ENCODE measurements at regions not wholly inside any gene's neighbourhood (a gene's known extent, or its start where the extent isn't known, plus 50 kb on each side); places are given as distances from the start of the nearest gene placed in this dataset.
A peak's percentile ranks its signal among the peaks of the same experiment; 100 is the strongest.

DNA sequence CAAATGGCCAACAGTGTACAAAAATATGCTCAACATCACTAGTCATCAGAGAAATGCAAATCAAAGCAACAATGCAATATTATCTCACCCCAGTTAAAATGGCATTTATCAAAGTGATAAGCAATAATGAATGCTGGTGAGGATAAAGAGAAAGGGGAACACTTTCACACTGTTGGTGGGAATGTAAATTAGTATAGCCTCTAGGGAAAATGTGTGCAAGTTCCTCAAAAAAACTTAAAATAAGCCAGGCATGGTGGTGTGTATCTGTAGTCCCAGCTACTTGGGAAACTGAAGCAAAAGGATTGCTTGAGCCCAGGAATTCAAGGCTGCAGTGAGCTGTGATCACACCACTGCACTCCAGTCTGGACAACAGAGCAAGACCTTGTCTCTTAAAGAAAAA is 572.1 kb downstream of the NLGN4X start (continued):
- TF ChIP-seq, protein P1, sequence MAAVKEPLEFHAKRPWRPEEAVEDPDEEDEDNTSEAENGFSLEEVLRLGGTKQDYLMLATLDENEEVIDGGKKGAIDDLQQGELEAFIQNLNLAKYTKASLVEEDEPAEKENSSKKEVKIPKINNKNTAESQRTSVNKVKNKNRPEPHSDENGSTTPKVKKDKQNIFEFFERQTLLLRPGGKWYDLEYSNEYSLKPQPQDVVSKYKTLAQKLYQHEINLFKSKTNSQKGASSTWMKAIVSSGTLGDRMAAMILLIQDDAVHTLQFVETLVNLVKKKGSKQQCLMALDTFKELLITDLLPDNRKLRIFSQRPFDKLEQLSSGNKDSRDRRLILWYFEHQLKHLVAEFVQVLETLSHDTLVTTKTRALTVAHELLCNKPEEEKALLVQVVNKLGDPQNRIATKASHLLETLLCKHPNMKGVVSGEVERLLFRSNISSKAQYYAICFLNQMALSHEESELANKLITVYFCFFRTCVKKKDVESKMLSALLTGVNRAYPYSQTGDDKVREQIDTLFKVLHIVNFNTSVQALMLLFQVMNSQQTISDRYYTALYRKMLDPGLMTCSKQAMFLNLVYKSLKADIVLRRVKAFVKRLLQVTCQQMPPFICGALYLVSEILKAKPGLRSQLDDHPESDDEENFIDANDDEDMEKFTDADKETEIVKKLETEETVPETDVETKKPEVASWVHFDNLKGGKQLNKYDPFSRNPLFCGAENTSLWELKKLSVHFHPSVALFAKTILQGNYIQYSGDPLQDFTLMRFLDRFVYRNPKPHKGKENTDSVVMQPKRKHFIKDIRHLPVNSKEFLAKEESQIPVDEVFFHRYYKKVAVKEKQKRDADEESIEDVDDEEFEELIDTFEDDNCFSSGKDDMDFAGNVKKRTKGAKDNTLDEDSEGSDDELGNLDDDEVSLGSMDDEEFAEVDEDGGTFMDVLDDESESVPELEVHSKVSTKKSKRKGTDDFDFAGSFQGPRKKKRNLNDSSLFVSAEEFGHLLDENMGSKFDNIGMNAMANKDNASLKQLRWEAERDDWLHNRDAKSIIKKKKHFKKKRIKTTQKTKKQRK (IDR thresholded peaks at IDR 0.05; ENCODE audit: low read depth, low read length) = no peak
- TF ChIP-seq CBX3 (IDR thresholded peaks at IDR 0.05; ENCODE audit: borderline replicate concordance, low read depth) = no peak
- no peak for TF ChIP-seq BCL3 (IDR thresholded peaks at IDR 0.05; ENCODE audit: borderline replicate concordance, insufficient read depth, low read depth, low read length, poor library complexity, severe bottlenecking)
- no peak for TF ChIP-seq KLF5 (IDR thresholded peaks at IDR 0.05; ENCODE audit: partially characterized antibody)
- no peak for TF ChIP-seq NRF1 (conservative IDR thresholded peaks at IDR 0.05; ENCODE audit: low read depth, low read length)

- POLR2A ChIA-PET = no interaction called here
- Histone ChIP-seq H2AFZ (ENCODE audit: control insufficient read depth, low read depth, low read length) (no peak overlapping the region), H3K9me3 (replicated peaks; ENCODE audit: control insufficient read depth, insufficient read depth, low read length) (no peaks in the 10 kb centered on the region; the same call in 1 of the 3 replicates), H3K27ac (ENCODE audit: control insufficient read depth, insufficient read depth) (no peak overlapping the region), H3K4me1 (ENCODE audit: control insufficient read depth, insufficient read depth, low read length) (peaks cover 23% of the 10 kb centered on the region), H3K9ac (ENCODE audit: control insufficient read depth, insufficient read depth, low read length) (no peak overlapping the region), H4K20me1 (ENCODE audit: control insufficient read depth, insufficient read depth) (no peaks in the 10 kb centered on the region), H3K79me2 (ENCODE audit: control insufficient read depth, insufficient read depth, low read length) (no peaks in the 10 kb centered on the region), H3K27me3 (replicated peaks in 1 of 2; ENCODE audit: control insufficient read depth in 2 of 2, insufficient read depth in 2 of 2, low read length in 1 of 2) (no peaks in the 10 kb centered on the region), H3K4me3 (no peak overlapping the region), H3K4me2 (ENCODE audit: control insufficient read depth, insufficient read depth) (no peak overlapping the region), H3K36me3 (ENCODE audit: control insufficient read depth in 2 of 2, insufficient read depth in 2 of 2, low read length in 1 of 2) (no peaks in the 10 kb centered on the region)
- CTCF ChIA-PET = no interaction called here
- DNase-seq (ENCODE audit: low read depth, low spot score) (no peak), ATAC-seq (peak; percentile 55), FAIRE-seq (no peak)
- WGBS (ENCODE audit: insufficient coverage, insufficient replicate concordance, low lambda C conversion rate, missing lambda C conversion rate) = 8% methylated on average over 3 of the region's 3 CpGs
- in situ Hi-C loops (cut with MboI) (loop anchor here (25.0 kb wide), 1 partner anchor 1839 kb away; no protein-coding TSS in a partner anchor), intact Hi-C loops (cut with micrococcal nuclease; ENCODE audit: unreplicated experiment) (no loop called here)
- SMC1A ChIA-PET (ENCODE audit: uncharacterized antibody, unreplicated experiment) = no interaction called here
- RAD21 ChIA-PET (ENCODE audit: unreplicated experiment) = no interaction called here
- BruUV-seq (replicated peaks) = no TSS peak
- TF ChIP-seq RUNX3 (IDR thresholded peaks at IDR 0.05; ENCODE audit: low read length) (peak; percentile 91), E2F4 (IDR thresholded peaks at IDR 0.05; ENCODE audit: low read depth, low read length) (no peak), POU2F2 (IDR thresholded peaks at IDR 0.05; ENCODE audit: borderline replicate concordance, low read depth, low read length) (peak; percentile 91; the same call in 2 of the 3 replicates), NR2F1 (conservative IDR thresholded peaks at IDR 0.05) (peak; percentile 88), NFIC (IDR thresholded peaks at IDR 0.05; ENCODE audit: low read depth, low read length) (peak; percentile 58; the same call in 1 of the 2 replicates), SPI1 (IDR thresholded peaks at IDR 0.05; ENCODE audit: borderline replicate concordance, insufficient read depth, low read depth, low read length) (0 out of 2 replicates have a peak, but pooled peaks have one; percentile 5), CREM (IDR thresholded peaks at IDR 0.05; ENCODE audit: low read depth) (peak; percentile 47; the same call in 1 of the 2 replicates), MEF2A (IDR thresholded peaks at IDR 0.05; ENCODE audit: insufficient read depth, low read depth, low read length) (no peak)
- TF ChIP-seq, protein P2, sequence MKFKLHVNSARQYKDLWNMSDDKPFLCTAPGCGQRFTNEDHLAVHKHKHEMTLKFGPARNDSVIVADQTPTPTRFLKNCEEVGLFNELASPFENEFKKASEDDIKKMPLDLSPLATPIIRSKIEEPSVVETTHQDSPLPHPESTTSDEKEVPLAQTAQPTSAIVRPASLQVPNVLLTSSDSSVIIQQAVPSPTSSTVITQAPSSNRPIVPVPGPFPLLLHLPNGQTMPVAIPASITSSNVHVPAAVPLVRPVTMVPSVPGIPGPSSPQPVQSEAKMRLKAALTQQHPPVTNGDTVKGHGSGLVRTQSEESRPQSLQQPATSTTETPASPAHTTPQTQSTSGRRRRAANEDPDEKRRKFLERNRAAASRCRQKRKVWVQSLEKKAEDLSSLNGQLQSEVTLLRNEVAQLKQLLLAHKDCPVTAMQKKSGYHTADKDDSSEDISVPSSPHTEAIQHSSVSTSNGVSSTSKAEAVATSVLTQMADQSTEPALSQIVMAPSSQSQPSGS (IDR thresholded peaks at IDR 0.05; ENCODE audit: low read length) = 0 out of 2 replicates have a peak, but pooled peaks have one; percentile 31
Observed at GRCh38 chrX:5650904-5651303, 577.8 kb downstream of the NLGN4X start.

Data from GM12878 (cell line).